HepG2 (cell line): ENCODE measurements at regions not wholly inside any gene's neighbourhood (a gene's known extent, or its start where the extent isn't known, plus 50 kb on each side); places are given as distances from the start of the nearest gene placed in this dataset.

ENCODE experiments used
- ATAC-seq: fragments of 200-7000 bp; cut with Tn5 transposase; 3 replicates; pipeline ENCODE4 v1.9.1; 2020; ENCODE audit warnings: mild to moderate bottlenecking, moderate library complexity
- BruUV-seq: library from RNA; stranded (reverse); fragments of 400-500 nt; replicated peaks from 2 replicates; lab custom pipeline; 2021; lab: Mats Ljungman, UMichigan
- CTCF ChIA-PET: fragments of 300-600 bp; formaldehyde crosslinking; extraction: SDS; loops from one replicate; lab custom pipeline; 2021; ENCODE audit warnings: low total read pairs, inconsistent platforms, low intra/inter-chr PET ratio; lab: Yijun Ruan, JAX
- POLR2A ChIA-PET: fragments of 350-600 bp; sonication (Branson Sonifier 250); formaldehyde crosslinking; loops from one replicate; lab custom pipeline; 2020; ENCODE audit warnings: antibody characterized with exemption, inconsistent platforms; lab: Yijun Ruan, JAX
- DNase-seq: peaks from one replicate; pipeline ENCODE4 v3.0.0-alpha.2; 2015; ENCODE audit warnings: low spot score
- FAIRE-seq: peaks from 3 replicates; lab custom pipeline; 2011; peaks lifted over from hg19 to GRCh38; lab: Jason Lieb, UNC
- H2AFZ ChIP-seq: one replicate; pipeline ENCODE4 v1.6.1; 2011; ENCODE audit warnings: low read length, inconsistent platforms
- H3K27ac ChIP-seq: fragments of 300-600 bp; 3 replicates; pipeline ENCODE4 v1.8.0; 2011; ENCODE audit warnings: mixed run types, mild to moderate bottlenecking, mixed read lengths, low read length, inconsistent platforms; ENCODE audit not compliant: insufficient read depth; ENCODE audit errors: extremely low read length
- H3K27me3 ChIP-seq, 2 experiments: fragments of 200-600 bp in 1 of 2; 2 replicates in 1 of 2; 3 replicates in 1 of 2; pipeline versions ENCODE4 v1.6.0 to v1.8.0; 2011; ENCODE audit warnings: low read length in 2 of 2, mild to moderate bottlenecking in 2 of 2, moderate library complexity in 2 of 2, inconsistent platforms in 1 of 2; ENCODE audit not compliant: insufficient read depth in 2 of 2, control insufficient read depth in 1 of 2
- H3K36me3 ChIP-seq, 2 experiments: fragments of 200-600 bp in 1 of 2; replicated peaks in 1 of 2; 2 replicates in 1 of 2; 3 replicates in 1 of 2; pipeline versions ENCODE4 v1.5.1 to v1.8.0; 2011; ENCODE audit warnings: low read length in 2 of 2, inconsistent platforms in 1 of 2; ENCODE audit not compliant: insufficient read depth in 2 of 2, control insufficient read depth in 1 of 2
- H3K4me1 ChIP-seq: 2 replicates; pipeline ENCODE4 v1.5.1; 2012; ENCODE audit warnings: low read length, inconsistent platforms; ENCODE audit not compliant: insufficient read depth
- H3K4me2 ChIP-seq: 2 replicates; pipeline ENCODE4 v1.6.0; 2011; ENCODE audit warnings: low read depth, low read length, inconsistent platforms
- H3K4me3 ChIP-seq, 3 experiments: fragments of 200-600 bp in 1 of 3; sonication (generic), shearing (Covaris generic) in 1 of 3; replicated peaks in 1 of 3; 2 replicates each; pipeline ENCODE4 v1.5.1; 2011 to 2016; ENCODE audit warnings: low read length in 3 of 3, inconsistent platforms in 2 of 3, low read depth in 2 of 3, mild to moderate bottlenecking in 2 of 3, control low read depth in 1 of 3, mixed read lengths in 1 of 3; ENCODE audit not compliant: insufficient read depth in 1 of 3
- H3K79me2 ChIP-seq: one replicate; pipeline ENCODE4 v1.6.1; 2011; ENCODE audit warnings: low read length, inconsistent platforms; ENCODE audit not compliant: insufficient read depth
- H3K9ac ChIP-seq: 2 replicates; pipeline ENCODE4 v1.6.0; 2011; ENCODE audit warnings: mild to moderate bottlenecking, low read depth, low read length, inconsistent platforms; ENCODE audit not compliant: insufficient read depth
- H3K9me3 ChIP-seq: 2 replicates; pipeline ENCODE4 v1.5.1; 2012; ENCODE audit warnings: mild to moderate bottlenecking, low read length
- H4K20me1 ChIP-seq: 2 replicates; pipeline ENCODE4 v1.6.0; 2011; ENCODE audit warnings: inconsistent platforms, mild to moderate bottlenecking, low read length, moderate library complexity; ENCODE audit not compliant: insufficient read depth
- CBX2 ChIP-seq, 2 experiments: fragments of 200-600 bp in 1 of 2; sonication (generic); formaldehyde crosslinking in 1 of 2; IDR thresholded peaks; 2 replicates each; pipeline versions ENCODE4 v1.7.0 to v1.8.1; 2018 to 2022; ENCODE audit warnings: low read depth in 2 of 2, low read length in 1 of 2, mild to moderate bottlenecking in 1 of 2, missing genetic modification reagents in 1 of 2
- MED13 ChIP-seq: sonication (generic); formaldehyde crosslinking; IDR thresholded peaks from 2 replicates; pipeline ENCODE4 v1.5.0; 2020; ENCODE audit warnings: missing genetic modification reagents
- NCOA2 ChIP-seq: sonication (generic); formaldehyde crosslinking; IDR thresholded peaks from 2 replicates; pipeline ENCODE4 v1.8.0; 2022; ENCODE audit warnings: inconsistent platforms
- SETDB1 ChIP-seq: sonication (generic); formaldehyde crosslinking; IDR thresholded peaks from 2 replicates; pipeline ENCODE4 v1.5.1; 2020; ENCODE audit warnings: missing genetic modification reagents, mild to moderate bottlenecking, borderline replicate concordance
- ZNF235 ChIP-seq: sonication (generic); formaldehyde crosslinking; IDR thresholded peaks from 2 replicates; pipeline ENCODE4 v1.8.1; 2023; ENCODE audit warnings: mild to moderate bottlenecking, missing genetic modification reagents, borderline replicate concordance
- ZNF577 ChIP-seq: sonication (generic); formaldehyde crosslinking; IDR thresholded peaks from 2 replicates; pipeline ENCODE4 v1.4.0; 2020; ENCODE audit warnings: mild to moderate bottlenecking, low read depth, missing genetic modification reagents, borderline replicate concordance
- WGBS: methylation state at CpG from one replicate; pipeline ENCODE4 v1.1.6; 2017; ENCODE audit warnings: low lambda C conversion rate; 5-methylcytosine and 5-hydroxymethylcytosine counted together
- in situ Hi-C: cut with HindIII; loops from 2 replicates; pipeline ENCODE4 v1.10.0; 2017; ENCODE audit warnings: low pct_unique_long_range_greater_than_20kb; ENCODE audit not compliant: extremely low pct_ligation_motif_present
- intact Hi-C: fragments of 100-400 bp; cut with micrococcal nuclease; formaldehyde crosslinking; loops from one replicate; pipeline ENCODE4 v1.10.0; 2022; ENCODE audit not compliant: unreplicated experiment
- TF ChIP-seq, protein P1 (sequence below): sonication (generic); formaldehyde crosslinking; IDR thresholded peaks from 2 replicates; pipeline ENCODE4 v1.4.0; 2020; ENCODE audit warnings: mild to moderate bottlenecking, missing genetic modification reagents
- TF ChIP-seq, protein P2 (sequence below): sonication (generic); formaldehyde crosslinking; IDR thresholded peaks from 2 replicates; pipeline ENCODE4 v1.8.0; 2022; ENCODE audit warnings: missing genetic modification reagents, mild to moderate bottlenecking, inconsistent platforms, borderline replicate concordance
- TF ChIP-seq, protein P3 (sequence below): sonication (generic); formaldehyde crosslinking; IDR thresholded peaks from 2 replicates; pipeline ENCODE4 v1.5.0; 2020; ENCODE audit warnings: missing genetic modification reagents
- TF ChIP-seq, protein P4 (sequence below): sonication (generic); formaldehyde crosslinking; IDR thresholded peaks from 2 replicates; pipeline ENCODE4 v1.4.0; 2020; ENCODE audit warnings: missing genetic modification reagents, borderline replicate concordance
- TF ChIP-seq, protein P5 (sequence below): sonication (generic); formaldehyde crosslinking; IDR thresholded peaks from 2 replicates; pipeline ENCODE4 v1.4.0; 2020; ENCODE audit warnings: missing genetic modification reagents
- TF ChIP-seq, protein P6 (sequence below): fragments of 450-650 bp; IDR thresholded peaks from 2 replicates; pipeline ENCODE4 v1.6.1; 2017
- TF ChIP-seq, protein P7 (sequence below), 2 experiments: fragments of 450-650 bp in 1 of 2; sonication (generic) in 1 of 2; formaldehyde crosslinking; IDR thresholded peaks; 2 replicates each; pipeline versions ENCODE4 v1.5.0 to v1.8.0; 2020 to 2022; ENCODE audit warnings: mild to moderate bottlenecking in 1 of 2, missing genetic modification reagents in 1 of 2

DNA sequence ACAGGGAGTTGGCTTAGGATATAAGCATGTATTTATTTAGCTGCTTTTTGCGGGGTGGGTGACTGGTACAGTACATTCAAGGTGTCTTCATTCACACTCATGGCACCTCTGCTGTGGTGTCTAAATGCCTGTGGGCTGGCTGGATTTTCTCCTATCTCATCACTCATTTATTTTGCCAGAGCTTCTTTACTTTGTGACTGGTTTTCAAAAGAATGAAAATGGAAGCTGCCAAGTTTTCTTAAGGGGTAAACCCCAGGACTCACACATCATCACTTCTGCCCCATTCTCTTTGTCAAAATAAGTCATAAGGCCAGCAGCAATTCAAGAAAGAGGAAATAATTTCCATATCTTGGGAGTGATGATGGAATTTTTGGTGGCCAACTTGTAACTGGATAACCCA is 493.4 kb upstream of the ALCAM start:
- Histone ChIP-seq H3K4me3 (no peak overlapping the region), H3K4me1 (no peaks in the 10 kb centered on the region), H3K36me3 (no peaks in the 10 kb centered on the region), H4K20me1 (no peaks in the 10 kb centered on the region), H3K4me2 (no peak overlapping the region), H3K9me3 (no peaks in the 10 kb centered on the region), H3K27me3 (no peaks in the 10 kb centered on the region), H2AFZ (no peak overlapping the region), H3K27ac (no peak overlapping the region), H3K79me2 (no peaks in the 10 kb centered on the region), H3K9ac (no peak overlapping the region)
- CTCF ChIA-PET: no interaction called here
- no TSS peak for BruUV-seq
- no peak for DNase-seq
- POLR2A ChIA-PET: no interaction called here
- 47% methylated on average over 1 of the region's 1 CpG for WGBS
- no peak for FAIRE-seq
- in situ Hi-C loops (no loop called here), intact Hi-C loops (no loop called here)
- ATAC-seq: no peak
- no peak for TF ChIP-seq NCOA2
- TF ChIP-seq ZNF235: no peak
- no peak for TF ChIP-seq SETDB1 (CRISPR knock-in tag)
- TF ChIP-seq MED13 (CRISPR knock-in tag): no peak
- TF ChIP-seq, protein P1, sequence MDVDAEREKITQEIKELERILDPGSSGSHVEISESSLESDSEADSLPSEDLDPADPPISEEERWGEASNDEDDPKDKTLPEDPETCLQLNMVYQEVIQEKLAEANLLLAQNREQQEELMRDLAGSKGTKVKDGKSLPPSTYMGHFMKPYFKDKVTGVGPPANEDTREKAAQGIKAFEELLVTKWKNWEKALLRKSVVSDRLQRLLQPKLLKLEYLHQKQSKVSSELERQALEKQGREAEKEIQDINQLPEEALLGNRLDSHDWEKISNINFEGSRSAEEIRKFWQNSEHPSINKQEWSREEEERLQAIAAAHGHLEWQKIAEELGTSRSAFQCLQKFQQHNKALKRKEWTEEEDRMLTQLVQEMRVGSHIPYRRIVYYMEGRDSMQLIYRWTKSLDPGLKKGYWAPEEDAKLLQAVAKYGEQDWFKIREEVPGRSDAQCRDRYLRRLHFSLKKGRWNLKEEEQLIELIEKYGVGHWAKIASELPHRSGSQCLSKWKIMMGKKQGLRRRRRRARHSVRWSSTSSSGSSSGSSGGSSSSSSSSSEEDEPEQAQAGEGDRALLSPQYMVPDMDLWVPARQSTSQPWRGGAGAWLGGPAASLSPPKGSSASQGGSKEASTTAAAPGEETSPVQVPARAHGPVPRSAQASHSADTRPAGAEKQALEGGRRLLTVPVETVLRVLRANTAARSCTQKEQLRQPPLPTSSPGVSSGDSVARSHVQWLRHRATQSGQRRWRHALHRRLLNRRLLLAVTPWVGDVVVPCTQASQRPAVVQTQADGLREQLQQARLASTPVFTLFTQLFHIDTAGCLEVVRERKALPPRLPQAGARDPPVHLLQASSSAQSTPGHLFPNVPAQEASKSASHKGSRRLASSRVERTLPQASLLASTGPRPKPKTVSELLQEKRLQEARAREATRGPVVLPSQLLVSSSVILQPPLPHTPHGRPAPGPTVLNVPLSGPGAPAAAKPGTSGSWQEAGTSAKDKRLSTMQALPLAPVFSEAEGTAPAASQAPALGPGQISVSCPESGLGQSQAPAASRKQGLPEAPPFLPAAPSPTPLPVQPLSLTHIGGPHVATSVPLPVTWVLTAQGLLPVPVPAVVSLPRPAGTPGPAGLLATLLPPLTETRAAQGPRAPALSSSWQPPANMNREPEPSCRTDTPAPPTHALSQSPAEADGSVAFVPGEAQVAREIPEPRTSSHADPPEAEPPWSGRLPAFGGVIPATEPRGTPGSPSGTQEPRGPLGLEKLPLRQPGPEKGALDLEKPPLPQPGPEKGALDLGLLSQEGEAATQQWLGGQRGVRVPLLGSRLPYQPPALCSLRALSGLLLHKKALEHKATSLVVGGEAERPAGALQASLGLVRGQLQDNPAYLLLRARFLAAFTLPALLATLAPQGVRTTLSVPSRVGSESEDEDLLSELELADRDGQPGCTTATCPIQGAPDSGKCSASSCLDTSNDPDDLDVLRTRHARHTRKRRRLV (CRISPR knock-in tag): no peak
- TF ChIP-seq, protein P2, sequence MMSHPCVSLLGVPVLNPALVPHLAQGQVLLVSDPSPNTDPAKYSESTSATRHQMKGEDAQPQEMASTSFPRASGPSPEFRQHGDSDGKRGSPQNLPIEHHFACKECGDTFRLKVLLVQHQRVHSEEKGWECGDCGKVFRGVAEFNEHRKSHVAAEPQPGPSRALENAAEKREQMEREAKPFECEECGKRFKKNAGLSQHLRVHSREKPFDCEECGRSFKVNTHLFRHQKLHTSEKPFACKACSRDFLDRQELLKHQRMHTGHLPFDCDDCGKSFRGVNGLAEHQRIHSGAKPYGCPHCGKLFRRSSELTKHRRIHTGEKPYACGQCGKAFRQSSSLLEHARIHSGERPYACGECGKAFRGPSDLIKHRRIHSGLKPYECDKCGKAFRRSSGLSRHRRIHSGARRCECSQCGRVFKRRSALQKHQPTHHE (CRISPR knock-in tag): no peak
- TF ChIP-seq, protein P3, sequence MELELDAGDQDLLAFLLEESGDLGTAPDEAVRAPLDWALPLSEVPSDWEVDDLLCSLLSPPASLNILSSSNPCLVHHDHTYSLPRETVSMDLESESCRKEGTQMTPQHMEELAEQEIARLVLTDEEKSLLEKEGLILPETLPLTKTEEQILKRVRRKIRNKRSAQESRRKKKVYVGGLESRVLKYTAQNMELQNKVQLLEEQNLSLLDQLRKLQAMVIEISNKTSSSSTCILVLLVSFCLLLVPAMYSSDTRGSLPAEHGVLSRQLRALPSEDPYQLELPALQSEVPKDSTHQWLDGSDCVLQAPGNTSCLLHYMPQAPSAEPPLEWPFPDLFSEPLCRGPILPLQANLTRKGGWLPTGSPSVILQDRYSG (CRISPR knock-in tag): no peak
- TF ChIP-seq, protein P4, sequence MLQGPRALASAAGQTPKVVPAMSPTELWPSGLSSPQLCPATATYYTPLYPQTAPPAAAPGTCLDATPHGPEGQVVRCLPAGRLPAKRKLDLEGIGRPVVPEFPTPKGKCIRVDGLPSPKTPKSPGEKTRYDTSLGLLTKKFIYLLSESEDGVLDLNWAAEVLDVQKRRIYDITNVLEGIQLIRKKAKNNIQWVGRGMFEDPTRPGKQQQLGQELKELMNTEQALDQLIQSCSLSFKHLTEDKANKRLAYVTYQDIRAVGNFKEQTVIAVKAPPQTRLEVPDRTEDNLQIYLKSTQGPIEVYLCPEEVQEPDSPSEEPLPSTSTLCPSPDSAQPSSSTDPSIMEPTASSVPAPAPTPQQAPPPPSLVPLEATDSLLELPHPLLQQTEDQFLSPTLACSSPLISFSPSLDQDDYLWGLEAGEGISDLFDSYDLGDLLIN (CRISPR knock-in tag): no peak
- TF ChIP-seq ZNF577: no peak
- TF ChIP-seq, protein P5, sequence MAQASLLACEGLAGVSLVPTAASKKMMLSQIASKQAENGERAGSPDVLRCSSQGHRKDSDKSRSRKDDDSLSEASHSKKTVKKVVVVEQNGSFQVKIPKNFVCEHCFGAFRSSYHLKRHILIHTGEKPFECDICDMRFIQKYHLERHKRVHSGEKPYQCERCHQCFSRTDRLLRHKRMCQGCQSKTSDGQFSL (CRISPR knock-in tag): no peak
- TF ChIP-seq, protein P6, sequence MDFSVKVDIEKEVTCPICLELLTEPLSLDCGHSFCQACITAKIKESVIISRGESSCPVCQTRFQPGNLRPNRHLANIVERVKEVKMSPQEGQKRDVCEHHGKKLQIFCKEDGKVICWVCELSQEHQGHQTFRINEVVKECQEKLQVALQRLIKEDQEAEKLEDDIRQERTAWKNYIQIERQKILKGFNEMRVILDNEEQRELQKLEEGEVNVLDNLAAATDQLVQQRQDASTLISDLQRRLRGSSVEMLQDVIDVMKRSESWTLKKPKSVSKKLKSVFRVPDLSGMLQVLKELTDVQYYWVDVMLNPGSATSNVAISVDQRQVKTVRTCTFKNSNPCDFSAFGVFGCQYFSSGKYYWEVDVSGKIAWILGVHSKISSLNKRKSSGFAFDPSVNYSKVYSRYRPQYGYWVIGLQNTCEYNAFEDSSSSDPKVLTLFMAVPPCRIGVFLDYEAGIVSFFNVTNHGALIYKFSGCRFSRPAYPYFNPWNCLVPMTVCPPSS: no peak
- TF ChIP-seq CBX2 (IDR thresholded peaks at IDR 0.05; ENCODE audit: low read depth, low read length): no peak
- TF ChIP-seq CBX2 (CRISPR knock-in tag; IDR thresholded peaks at IDR 0.05; ENCODE audit: low read depth): no peak
- TF ChIP-seq, protein P7, sequence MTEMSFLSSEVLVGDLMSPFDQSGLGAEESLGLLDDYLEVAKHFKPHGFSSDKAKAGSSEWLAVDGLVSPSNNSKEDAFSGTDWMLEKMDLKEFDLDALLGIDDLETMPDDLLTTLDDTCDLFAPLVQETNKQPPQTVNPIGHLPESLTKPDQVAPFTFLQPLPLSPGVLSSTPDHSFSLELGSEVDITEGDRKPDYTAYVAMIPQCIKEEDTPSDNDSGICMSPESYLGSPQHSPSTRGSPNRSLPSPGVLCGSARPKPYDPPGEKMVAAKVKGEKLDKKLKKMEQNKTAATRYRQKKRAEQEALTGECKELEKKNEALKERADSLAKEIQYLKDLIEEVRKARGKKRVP (CRISPR knock-in tag; IDR thresholded peaks at IDR 0.05): no peak
